MCF 10A (cell line): ENCODE measurements at regions not wholly inside any gene's neighbourhood (a gene's known extent, or its start where the extent isn't known, plus 50 kb on each side); places are given as distances from the start of the nearest gene placed in this dataset.

Experiments
- BruUV-seq: library from RNA; stranded (reverse); fragments of 400-500 nt; replicated peaks from 2 replicates; lab custom pipeline; 2021; lab: Mats Ljungman, UMichigan
- CTCF ChIA-PET: fragments of 300-600 bp; sonication (Branson Sonifier 250); formaldehyde crosslinking; extraction: SDS; loops from one replicate; lab custom pipeline; 2021; ENCODE audit warnings: antibody characterized with exemption, inconsistent platforms; lab: Yijun Ruan, JAX
- POLR2A ChIA-PET: fragments of 300-600, 350-650 bp; sonication (Branson Sonifier 250); formaldehyde crosslinking; extraction: SDS; loops from one replicate; lab custom pipeline; 2020; ENCODE audit warnings: antibody characterized with exemption, inconsistent platforms; lab: Yijun Ruan, JAX
- DNase-seq: peaks from one replicate; pipeline ENCODE4 v3.0.0-alpha.2; 2018; ENCODE audit not compliant: unreplicated experiment
- H3K27ac Mint-ChIP-seq: one replicate; pipeline ENCODE4 v1.8.0; 2022; ENCODE audit warnings: mild to moderate bottlenecking, low read depth, mixed read lengths; ENCODE audit not compliant: unreplicated experiment
- H3K27me3 Mint-ChIP-seq: one replicate; pipeline ENCODE4 v1.8.0; 2022; ENCODE audit warnings: mixed read lengths; ENCODE audit not compliant: insufficient read depth, unreplicated experiment
- H3K36me3 Mint-ChIP-seq: one replicate; pipeline ENCODE4 v1.8.0; 2022; ENCODE audit warnings: mild to moderate bottlenecking, moderate library complexity, mixed read lengths; ENCODE audit not compliant: insufficient read depth, unreplicated experiment
- H3K4me1 Mint-ChIP-seq: one replicate; pipeline ENCODE4 v1.8.0; 2022; ENCODE audit warnings: mixed read lengths; ENCODE audit not compliant: insufficient read depth, unreplicated experiment
- H3K4me3 Mint-ChIP-seq: one replicate; pipeline ENCODE4 v1.8.0; 2022; ENCODE audit warnings: mild to moderate bottlenecking, moderate library complexity, mixed read lengths; ENCODE audit not compliant: unreplicated experiment
- H3K9me3 Mint-ChIP-seq: one replicate; pipeline ENCODE4 v1.8.0; 2022; ENCODE audit warnings: mixed read lengths; ENCODE audit not compliant: unreplicated experiment
- intact Hi-C: fragments of 100-400 bp; cut with micrococcal nuclease; formaldehyde crosslinking; loops from 2 replicates; pipeline ENCODE4 v1.14.1; 2022
- TF ChIP-seq, protein P1 (sequence below): fragments of 200-600 bp; IDR thresholded peaks from one replicate; pipeline ENCODE4 v1.8.0; 2022; ENCODE audit warnings: antibody characterized with exemption, mild to moderate bottlenecking; ENCODE audit not compliant: unreplicated experiment

GRCh38 chr2:234770715-234771141 lies 181.1 kb upstream of the SH3BP4 start:
- intact Hi-C loops = no loop called here
- TF ChIP-seq, protein P1, sequence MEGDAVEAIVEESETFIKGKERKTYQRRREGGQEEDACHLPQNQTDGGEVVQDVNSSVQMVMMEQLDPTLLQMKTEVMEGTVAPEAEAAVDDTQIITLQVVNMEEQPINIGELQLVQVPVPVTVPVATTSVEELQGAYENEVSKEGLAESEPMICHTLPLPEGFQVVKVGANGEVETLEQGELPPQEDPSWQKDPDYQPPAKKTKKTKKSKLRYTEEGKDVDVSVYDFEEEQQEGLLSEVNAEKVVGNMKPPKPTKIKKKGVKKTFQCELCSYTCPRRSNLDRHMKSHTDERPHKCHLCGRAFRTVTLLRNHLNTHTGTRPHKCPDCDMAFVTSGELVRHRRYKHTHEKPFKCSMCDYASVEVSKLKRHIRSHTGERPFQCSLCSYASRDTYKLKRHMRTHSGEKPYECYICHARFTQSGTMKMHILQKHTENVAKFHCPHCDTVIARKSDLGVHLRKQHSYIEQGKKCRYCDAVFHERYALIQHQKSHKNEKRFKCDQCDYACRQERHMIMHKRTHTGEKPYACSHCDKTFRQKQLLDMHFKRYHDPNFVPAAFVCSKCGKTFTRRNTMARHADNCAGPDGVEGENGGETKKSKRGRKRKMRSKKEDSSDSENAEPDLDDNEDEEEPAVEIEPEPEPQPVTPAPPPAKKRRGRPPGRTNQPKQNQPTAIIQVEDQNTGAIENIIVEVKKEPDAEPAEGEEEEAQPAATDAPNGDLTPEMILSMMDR = no peak
- BruUV-seq = no TSS peak
- ChIA-PET POLR2A (interaction anchor here (0.6 kb wide), 1 partner anchor 19 kb away, joined by 3 read pairs; no protein-coding TSS in a partner anchor), CTCF (interaction anchor here (0.7 kb wide), 1 partner anchor 268 kb away, joined by 3 read pairs; no protein-coding TSS in a partner anchor)
- no peak overlapping the region for H3K4me3 Mint-ChIP-seq
- no peaks in the 10 kb centered on the region for H3K9me3 Mint-ChIP-seq
- H3K4me1 Mint-ChIP-seq = peaks cover 12% of the 10 kb centered on the region
- DNase-seq = no peak
- H3K27ac Mint-ChIP-seq = no peak overlapping the region
- H3K36me3 Mint-ChIP-seq = no peaks in the 10 kb centered on the region
- H3K27me3 Mint-ChIP-seq = no peaks in the 10 kb centered on the region

DNA sequence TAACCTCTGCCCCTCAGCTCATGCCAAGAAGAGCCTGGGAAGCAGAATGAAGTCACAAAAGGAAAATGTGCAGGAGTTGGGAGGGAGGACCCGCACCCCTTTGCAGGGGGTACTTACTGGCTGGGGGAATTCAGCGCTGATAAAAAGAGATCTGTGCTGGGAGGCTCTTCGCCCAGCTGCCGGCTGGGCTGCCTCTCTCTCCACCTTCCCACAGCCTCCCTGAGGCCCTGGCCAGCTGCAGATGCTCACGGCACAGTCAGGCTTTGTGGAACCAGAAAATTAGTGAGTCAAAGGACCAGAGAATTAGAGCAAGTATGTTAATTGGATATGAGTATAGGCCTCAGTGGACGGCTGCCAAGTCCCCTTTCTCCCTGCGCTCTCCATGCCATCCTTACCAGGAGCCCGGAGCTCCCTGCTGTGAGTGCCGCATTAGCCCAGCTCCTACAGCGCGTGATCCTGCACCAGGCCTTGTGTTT lies 181.7 kb upstream of the SH3BP4 start:
- ChIA-PET POLR2A (interaction anchor here (0.6 kb wide), 1 partner anchor 20 kb away, joined by 3 read pairs; no protein-coding TSS in a partner anchor), CTCF (no interaction called here)
- peaks cover 12% of the 10 kb centered on the region for H3K4me1 Mint-ChIP-seq
- DNase-seq = no peak
- H3K9me3 Mint-ChIP-seq = no peaks in the 10 kb centered on the region
- H3K36me3 Mint-ChIP-seq = no peaks in the 10 kb centered on the region
- intact Hi-C loops = no loop called here
- TF ChIP-seq, protein P1 = no peak
- no peak overlapping the region for H3K27ac Mint-ChIP-seq
- no peak overlapping the region for H3K4me3 Mint-ChIP-seq
- no TSS peak for BruUV-seq
- H3K27me3 Mint-ChIP-seq = no peaks in the 10 kb centered on the region

- DNase-seq = no peak
- POLR2A ChIA-PET = no interaction called here
- Mint-ChIP-seq H3K9me3 (no peaks in the 10 kb centered on the region), H3K27me3 (no peaks in the 10 kb centered on the region), H3K4me3 (no peak overlapping the region), H3K36me3 (no peaks in the 10 kb centered on the region), H3K27ac (no peak overlapping the region), H3K4me1 (peaks cover 12% of the 10 kb centered on the region)
- intact Hi-C loops = no loop called here
- BruUV-seq = no TSS peak
- TF ChIP-seq, protein P1 = no peak
- CTCF ChIA-PET = no interaction called here
These were observed 183.1 kb upstream of the SH3BP4 start for GRCh38 chr2:234768608-234769196.

DNA sequence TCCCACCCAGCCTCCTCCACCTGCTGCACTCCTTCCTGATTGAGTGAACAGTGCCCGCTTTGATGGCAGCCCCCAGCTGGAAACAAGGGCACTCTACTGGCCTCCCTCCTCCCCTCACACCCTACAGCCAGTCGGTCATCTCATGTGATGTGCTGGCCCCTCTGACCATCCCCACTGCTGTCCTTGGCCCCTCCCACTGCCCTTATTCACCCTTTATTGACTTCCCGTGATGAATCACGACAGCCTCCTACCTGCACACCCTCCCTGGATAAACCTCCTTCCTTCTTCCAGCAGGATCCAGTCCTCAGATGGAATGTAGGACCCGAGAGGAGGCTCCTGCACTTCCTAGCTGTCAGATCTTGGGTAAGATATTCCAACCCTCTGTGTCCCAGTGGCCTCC lies 186.5 kb upstream of the SH3BP4 start:
- DNase-seq = no peak
- no peaks in the 10 kb centered on the region for H3K4me1 Mint-ChIP-seq
- H3K4me3 Mint-ChIP-seq = no peak overlapping the region
- no peaks in the 10 kb centered on the region for H3K27me3 Mint-ChIP-seq
- intact Hi-C loops = no loop called here
- H3K27ac Mint-ChIP-seq = no peak overlapping the region
- CTCF ChIA-PET = no interaction called here
- TF ChIP-seq, protein P1 = no peak
- BruUV-seq = no TSS peak
- H3K36me3 Mint-ChIP-seq = no peaks in the 10 kb centered on the region
- peaks cover 2% of the 10 kb centered on the region for H3K9me3 Mint-ChIP-seq
- POLR2A ChIA-PET = no interaction called here
